ENCODE measurements at regions not wholly inside any gene's neighbourhood (a gene's known extent, or its start where the extent isn't known, plus 50 kb on each side); places are given as distances from the start of the nearest gene placed in this dataset.
A peak's percentile ranks its signal among the peaks of the same experiment; 100 is the strongest.

- no peak overlapping the region for H3K4me3 ChIP-seq (ENCODE audit: low read depth, low read length)
- DNase-seq (ENCODE audit: low read depth): peak; percentile 9
- in situ Hi-C loops (cut with HindIII; ENCODE audit: low sequenced_read_pairs): no loop called here
- no peak for TF ChIP-seq CTCF (IDR thresholded peaks at IDR 0.05; ENCODE audit: low read depth, low read length, missing control alignments)
Observed at GRCh38 chr4:156146571-156146970, 192.9 kb upstream of the CTSO start.

- H3K4me3 ChIP-seq (ENCODE audit: low read depth, low read length): no peak overlapping the region
- in situ Hi-C loops (cut with HindIII; ENCODE audit: low sequenced_read_pairs): no loop called here
- TF ChIP-seq CTCF (IDR thresholded peaks at IDR 0.05; ENCODE audit: low read depth, low read length, missing control alignments): no peak
- no peak for DNase-seq (ENCODE audit: low read depth)
Observed at GRCh38 chr4:156144961-156145360, 191.3 kb upstream of the CTSO start.

- no peak for TF ChIP-seq CTCF (IDR thresholded peaks at IDR 0.05; ENCODE audit: low read depth, low read length, missing control alignments)
- DNase-seq (ENCODE audit: low read depth): no peak
- no peak overlapping the region for H3K4me3 ChIP-seq (ENCODE audit: low read depth, low read length)
- in situ Hi-C loops (cut with HindIII; ENCODE audit: low sequenced_read_pairs): no loop called here
Observed at GRCh38 chr4:156138781-156139280, 185.2 kb upstream of the CTSO start.

GRCh38 chr4:156137679-156138473 is 184.2 kb upstream of the CTSO start:
- DNase-seq (ENCODE audit: low read depth): no peak
- H3K4me3 ChIP-seq (ENCODE audit: low read depth, low read length): no peak overlapping the region
- TF ChIP-seq CTCF (IDR thresholded peaks at IDR 0.05; ENCODE audit: low read depth, low read length, missing control alignments): no peak
- in situ Hi-C loops (cut with HindIII; ENCODE audit: low sequenced_read_pairs): no loop called here

GRCh38 chr4:156132196-156132595 is 178.5 kb upstream of the CTSO start:
- H3K4me3 ChIP-seq (ENCODE audit: low read depth, low read length): no peak overlapping the region
- TF ChIP-seq CTCF (IDR thresholded peaks at IDR 0.05; ENCODE audit: low read depth, low read length, missing control alignments): no peak
- in situ Hi-C loops (cut with HindIII; ENCODE audit: low sequenced_read_pairs): no loop called here
- DNase-seq (ENCODE audit: low read depth): no peak

GRCh38 chr4:156128616-156129015 is 174.9 kb upstream of the CTSO start:
- DNase-seq (ENCODE audit: low read depth): no peak
- no peak for TF ChIP-seq CTCF (IDR thresholded peaks at IDR 0.05; ENCODE audit: low read depth, low read length, missing control alignments)
- in situ Hi-C loops (cut with HindIII; ENCODE audit: low sequenced_read_pairs): no loop called here
- H3K4me3 ChIP-seq (ENCODE audit: low read depth, low read length): no peak overlapping the region

Measured in astrocyte of the cerebellum (primary cell).